ENCODE measurements at regions not wholly inside any gene's neighbourhood (a gene's known extent, or its start where the extent isn't known, plus 50 kb on each side); places are given as distances from the start of the nearest gene placed in this dataset.
A peak's percentile ranks its signal among the peaks of the same experiment; 100 is the strongest.

DNA sequence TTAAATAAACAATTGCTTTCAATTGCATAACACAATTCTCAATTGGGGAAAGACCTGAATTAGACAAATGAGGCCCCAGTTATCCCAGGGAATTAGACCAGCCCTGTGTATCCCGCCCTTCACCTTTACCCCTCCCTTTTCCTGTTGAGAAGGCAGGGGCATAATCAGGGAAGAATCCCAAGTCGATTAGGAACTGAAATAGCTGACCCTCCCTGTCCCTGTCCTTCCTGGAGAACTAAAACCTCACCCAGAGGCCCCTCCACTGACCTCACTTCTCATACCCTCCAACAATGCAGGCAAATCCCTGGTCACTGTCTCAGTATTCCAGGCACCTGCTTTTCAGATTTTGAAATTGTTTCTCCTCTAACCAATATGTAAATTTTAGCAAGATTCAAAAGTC is 165.4 kb upstream of the CDH11 start:
- DNase-seq (ENCODE audit: low read depth, low spot score) = no peak

DNA sequence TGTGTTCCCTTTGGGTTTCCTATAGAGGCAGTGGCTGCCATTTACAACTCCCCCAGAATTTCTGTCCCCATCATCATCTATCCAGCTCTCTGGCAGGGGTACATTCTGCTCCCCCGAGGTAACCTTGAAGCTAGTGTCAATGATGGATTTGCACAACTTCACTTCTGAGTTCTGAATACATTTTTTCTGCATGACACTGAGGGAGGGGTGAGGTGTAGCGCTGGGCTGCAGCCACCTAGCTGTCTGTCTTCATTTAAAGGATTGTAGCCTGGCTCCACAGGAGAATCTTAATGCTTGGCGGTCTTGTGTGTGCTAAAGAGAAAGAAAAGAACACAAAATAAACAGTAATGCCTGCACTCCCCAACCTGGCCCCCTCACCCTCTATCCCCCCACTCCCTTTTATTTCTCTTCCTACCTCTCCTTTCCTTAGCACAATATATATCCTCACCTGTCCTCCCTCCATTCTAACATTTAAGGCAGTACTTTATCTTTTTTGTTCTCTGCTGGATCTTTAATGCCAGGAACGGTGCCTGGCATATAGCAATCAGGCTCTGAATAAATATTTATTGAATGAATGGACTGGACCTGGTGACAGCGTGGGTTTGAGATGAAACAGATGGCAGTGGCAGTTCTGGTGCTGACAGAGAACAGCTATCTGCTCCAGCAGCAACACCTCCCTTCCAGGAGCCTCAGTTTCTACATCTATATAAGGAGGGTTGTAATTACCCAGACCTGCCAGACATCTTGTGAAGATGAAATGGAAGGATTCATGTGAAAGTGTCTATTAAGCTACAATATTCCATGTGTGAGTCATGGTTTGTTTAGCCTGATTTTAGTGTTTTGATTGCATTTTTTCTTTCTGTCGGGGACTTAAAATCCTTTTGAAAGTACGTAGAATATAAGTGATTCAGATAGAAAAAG is 163.5 kb upstream of the CDH11 start:
- no peak for DNase-seq (ENCODE audit: low read depth, low spot score)

DNA sequence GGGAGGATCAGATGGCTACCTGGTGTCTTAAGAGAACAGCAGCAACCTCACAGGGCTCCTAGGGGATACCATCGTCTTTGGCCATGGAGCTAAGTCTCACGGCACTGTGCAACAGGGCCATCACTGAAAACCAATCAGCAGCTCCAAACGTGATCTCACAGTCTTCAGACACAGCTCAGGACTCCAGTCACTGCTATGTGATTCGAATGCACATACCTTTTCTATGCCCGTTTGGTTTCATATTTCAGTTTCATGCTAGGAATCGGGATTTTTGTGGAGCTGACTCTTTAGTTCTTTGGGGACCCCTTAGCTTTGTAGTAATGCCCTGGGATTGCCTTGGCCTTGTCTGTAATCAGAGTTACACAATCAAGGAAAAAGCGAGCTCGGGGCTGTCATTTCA is 162.8 kb upstream of the CDH11 start:
- no peak for DNase-seq (ENCODE audit: low read depth, low spot score)

DNA sequence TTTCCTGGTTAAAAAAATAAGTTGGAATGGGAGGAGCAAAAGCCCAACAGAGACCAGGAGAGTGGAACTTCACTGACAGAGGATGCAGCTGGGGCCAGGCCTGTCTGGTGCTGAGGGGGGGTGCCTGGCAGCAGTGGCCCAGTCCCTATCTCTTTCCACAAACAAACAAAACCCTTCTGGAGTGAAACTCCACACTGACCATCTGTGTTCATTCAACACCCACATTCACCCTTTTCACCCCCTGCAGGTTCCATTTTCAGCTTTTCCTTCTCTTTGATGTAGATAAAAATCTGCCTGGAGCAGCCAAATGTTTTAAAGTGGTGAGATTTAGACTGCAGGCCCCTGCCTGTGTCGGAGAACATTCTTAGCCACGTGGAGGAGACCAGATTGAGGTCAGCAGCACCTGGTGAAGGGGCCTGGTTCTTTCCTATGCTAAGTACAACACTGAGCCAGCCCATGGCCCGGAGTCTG is 161.4 kb upstream of the CDH11 start:
- peak; percentile 77 for DNase-seq (ENCODE audit: low read depth, low spot score)

DNA sequence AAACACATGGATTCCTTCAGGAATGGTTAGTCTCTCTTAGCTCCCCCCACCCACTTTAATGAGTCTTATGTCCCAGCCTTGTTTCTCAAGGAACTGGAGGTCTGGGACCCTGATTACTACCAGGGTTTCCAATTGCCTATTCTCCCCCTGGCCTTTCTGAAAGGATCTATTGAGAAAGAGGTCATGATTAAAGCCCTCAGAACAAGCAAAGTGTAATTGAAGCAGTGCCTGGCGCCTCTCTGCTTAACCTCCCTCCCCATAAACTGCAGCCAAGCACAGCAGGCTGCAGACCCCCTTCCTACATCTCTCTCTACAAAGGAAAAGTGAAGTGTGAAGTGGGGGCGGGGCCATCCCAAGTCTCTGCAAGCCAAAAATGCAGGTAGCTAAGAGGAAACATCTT is 159.7 kb upstream of the CDH11 start:
- peak; percentile 81 for DNase-seq (ENCODE audit: low read depth, low spot score)

DNA sequence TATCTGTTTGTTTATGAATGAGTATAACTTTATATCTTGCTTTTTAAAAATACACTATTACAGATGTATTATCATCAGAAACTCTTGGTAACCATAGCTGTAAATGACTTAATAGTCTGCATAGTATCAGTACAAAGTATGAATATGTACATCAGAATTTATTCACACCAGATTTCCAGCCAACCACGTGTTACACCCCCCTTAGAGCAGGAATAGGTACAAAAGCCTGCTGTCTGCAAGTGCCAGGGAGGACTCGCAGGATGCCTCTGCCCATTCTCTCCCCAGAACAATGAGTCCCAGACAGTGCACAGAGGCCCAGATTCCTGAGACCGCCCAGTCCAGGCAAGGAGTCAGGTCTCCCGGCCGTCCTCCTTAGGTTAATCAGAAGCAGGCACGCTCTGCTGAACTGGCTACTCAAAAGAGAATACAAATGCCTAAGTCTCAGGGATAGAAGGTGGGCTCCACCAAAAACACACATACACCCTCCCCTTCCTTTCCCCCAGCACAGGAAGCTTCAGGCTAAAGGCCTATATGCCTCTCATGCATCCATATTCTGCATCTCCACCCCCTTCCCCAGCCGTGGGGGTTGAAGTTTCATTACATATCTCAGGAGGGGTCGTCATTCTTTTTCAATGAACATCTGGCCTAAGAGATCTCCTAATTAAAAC is 159.1 kb upstream of the CDH11 start:
- peak; percentile 51 for DNase-seq (ENCODE audit: low read depth, low spot score)

DNA sequence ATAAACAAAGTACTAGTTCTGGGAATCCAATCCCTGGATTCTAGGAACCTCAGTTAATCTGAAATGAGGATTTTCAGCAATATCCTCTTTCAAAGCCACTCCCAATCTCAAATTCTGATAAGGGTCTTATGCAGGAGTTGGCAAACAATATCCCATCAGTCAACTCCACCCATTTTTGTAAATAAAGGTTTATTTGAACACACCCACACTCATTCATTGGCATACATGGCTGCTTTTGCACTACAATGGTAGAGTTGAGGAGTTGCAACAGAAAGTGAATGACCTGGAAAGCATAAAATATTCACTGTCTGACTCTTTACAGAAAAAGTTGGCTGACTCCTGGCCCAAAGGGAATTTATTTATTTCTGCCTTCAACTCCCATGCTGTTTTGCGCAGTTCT is 157.7 kb upstream of the CDH11 start:
- no peak for DNase-seq (ENCODE audit: low read depth, low spot score)

DNA sequence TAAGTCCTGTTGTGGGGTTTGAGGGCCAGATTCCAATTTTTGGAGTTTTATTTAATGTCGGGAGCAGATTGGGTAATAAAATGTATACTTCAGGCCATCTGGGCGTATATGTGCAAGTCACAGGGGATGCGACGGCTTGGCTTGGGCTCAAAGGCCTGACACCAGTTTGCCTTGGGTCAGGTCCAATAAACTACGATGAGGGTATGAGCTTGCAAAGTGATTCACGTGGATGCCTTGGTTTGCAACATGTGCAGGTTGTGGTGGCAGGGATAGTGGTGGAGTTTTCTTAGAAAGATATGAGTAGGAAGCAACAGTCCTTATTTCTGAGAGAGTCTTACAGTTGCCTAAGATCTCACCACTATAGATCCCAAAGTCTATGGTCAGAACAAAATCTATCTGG is 157.0 kb upstream of the CDH11 start:
- no peak for DNase-seq (ENCODE audit: low read depth, low spot score)

DNA sequence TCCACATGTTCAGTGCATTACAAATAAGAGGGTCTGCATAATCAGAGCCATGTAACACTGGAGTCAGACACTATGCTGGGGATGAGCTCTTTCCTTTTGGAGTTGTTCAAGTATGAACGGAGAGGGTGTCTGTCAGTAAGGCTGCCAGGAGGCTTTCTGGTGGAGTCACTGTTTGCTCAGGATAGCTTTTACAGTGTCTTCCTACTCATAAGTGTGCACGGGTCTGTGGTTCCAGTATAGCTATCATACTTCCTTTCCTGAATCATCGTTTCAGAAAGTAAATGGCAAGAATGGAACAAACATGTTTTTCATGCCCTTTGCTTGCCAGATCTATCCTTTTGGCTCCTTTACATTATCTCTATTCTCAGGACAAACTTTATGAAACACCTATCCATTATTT is 152.7 kb upstream of the CDH11 start:
- no peak for DNase-seq (ENCODE audit: low read depth, low spot score)

DNA sequence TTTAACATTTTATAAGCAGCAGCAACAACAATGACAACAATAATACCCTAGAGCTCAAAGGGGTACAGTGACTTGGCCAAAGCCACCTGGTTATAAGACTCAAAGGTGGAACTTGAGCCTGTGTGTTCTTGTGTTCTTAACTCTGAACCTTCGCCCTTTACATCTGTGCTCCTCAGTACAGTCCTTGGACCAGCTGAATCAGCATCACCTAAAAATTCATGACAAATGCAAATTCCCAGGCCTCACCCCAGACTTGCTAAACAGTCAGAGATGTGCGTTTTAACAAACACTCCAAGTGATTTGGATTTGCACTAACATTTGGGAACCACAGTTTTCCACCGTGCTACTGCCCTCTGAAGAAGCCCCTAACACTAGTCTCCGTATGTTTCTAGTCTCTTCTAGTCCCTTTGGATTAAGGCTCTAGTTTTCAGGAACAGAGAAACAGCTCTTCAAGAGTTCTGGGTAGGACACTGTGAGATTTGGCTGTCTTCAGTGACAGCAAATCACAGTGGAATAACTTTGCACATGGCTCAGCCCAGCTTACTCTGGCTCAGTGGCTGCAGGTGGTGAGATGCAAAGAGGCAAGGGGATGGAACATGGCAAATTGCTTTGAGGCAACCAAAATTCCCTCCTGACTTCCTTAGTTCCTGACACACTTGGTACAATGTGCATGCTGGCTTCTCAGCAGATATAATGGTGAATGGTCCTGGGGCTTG is 151.0 kb upstream of the CDH11 start:
- DNase-seq (ENCODE audit: low read depth, low spot score) = no peak

DNA sequence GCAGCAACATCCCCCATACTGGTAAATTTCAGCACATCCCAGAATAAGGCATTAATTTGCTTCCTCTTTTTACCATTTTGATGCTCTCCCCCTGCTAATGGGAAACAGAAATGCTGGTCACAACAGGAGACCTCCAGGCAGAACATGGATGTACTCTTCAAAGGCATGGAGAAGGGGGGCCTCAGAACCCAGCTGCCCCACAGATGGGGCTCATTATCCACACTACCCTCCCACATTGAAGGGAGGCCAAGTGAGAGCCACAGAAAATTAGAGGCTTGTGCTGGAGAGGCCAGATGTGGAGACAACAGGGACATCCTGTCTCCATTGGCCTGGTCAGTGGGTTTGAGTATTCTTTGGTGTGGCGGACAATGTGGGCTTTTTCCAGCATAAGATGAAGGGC is 150.1 kb upstream of the CDH11 start:
- DNase-seq (ENCODE audit: low read depth, low spot score) = no peak

DNA sequence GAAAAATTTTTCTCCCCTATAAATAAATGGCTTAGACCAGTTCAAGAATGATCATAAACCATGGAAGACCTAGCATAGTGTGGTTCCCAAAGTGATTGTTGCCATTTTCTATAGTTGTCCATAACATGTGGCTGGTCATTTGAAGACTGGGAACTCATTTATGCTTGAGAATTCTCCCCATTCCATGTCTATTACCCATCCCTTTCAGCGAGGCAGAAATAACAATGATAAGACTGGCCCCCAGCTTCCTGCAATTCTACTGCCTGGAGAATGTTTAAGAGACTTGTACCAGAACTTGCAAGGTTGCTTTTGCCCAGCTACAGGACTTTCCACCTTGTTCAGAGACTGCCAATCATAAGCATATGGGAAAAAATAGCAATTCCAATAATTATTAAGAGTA is 146.5 kb upstream of the CDH11 start:
- DNase-seq (ENCODE audit: low read depth, low spot score) = no peak

DNA sequence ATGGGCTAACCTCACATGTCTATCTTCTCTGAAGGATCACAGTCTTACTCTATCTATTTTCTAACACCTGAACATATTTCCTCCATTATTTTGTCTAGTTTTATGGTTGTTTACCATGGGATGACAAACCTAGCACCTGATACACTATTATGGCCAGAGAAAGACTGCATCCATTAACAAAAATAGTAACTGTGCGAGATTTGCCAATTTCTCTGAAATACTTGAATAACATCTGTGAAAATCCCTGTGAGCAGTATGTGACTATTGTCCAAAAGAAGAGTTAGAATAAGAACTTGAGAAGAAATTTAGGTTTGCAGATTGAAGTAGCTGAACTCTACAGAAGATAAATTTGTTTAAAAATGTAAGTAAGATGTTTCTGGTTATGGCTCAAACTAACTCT is 142.0 kb upstream of the CDH11 start:
- DNase-seq (ENCODE audit: low read depth, low spot score) = no peak

DNA sequence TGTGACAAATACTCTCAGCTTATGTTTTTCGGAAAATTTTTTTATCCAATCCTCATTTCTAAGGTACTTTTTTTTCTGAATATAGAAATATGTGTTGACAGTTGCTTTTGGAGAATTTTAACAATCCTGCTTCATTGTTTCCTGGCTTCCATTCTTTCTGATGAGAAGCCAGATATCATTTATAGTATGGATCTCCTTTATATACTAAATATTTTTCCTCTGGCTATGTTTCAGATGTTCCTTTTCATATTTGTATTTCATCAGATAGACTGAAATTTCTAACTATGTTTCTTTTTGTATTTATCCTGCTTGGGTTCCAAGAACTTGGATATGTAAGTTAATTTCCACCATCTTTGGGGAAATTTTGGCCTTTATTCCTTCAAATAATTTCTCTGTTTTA is 138.9 kb upstream of the CDH11 start:
- no peak for DNase-seq (ENCODE audit: low read depth, low spot score)

DNA sequence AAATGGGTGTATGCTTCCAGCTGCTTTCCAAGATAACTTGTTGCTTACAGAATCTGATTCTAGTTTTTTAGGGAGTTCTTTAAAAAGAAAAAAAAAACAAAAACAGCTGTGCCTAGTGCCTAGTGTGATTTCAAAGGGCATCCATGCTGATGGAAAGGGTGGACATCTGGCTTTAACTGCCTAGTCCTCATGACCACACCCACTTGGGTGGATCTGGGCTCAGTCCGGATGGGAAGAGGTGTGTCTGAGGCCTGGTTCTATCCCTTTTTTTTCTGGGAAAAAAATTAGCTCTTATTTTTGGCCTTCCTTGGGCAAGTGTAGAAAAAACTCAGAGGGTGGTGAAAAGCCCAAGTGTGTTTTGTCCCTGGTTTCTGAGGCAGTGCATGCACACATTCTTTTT is 132.3 kb upstream of the CDH11 start:
- no peak for DNase-seq (ENCODE audit: low read depth, low spot score)

DNA sequence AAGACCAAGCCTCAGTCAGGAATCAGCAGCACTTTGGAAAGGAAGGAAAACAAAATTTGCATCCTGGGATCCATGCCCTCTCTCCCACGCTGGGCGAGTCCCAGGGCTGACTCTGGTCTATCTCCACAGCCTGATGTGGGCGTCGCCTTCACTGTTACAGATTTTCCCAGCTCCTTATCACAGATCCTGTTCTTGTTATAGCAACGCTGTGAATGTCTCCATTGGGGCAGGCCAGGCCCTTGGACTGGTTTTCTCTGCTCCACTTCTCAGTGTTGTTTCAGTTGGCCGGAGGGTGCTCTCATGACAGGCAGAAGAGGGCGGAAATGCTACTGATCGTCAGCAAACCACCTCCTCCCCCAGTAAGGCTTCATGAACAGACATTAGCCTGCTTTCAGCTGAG is 127.9 kb upstream of the CDH11 start:
- peak; percentile 63 for DNase-seq (ENCODE audit: low read depth, low spot score)

DNA sequence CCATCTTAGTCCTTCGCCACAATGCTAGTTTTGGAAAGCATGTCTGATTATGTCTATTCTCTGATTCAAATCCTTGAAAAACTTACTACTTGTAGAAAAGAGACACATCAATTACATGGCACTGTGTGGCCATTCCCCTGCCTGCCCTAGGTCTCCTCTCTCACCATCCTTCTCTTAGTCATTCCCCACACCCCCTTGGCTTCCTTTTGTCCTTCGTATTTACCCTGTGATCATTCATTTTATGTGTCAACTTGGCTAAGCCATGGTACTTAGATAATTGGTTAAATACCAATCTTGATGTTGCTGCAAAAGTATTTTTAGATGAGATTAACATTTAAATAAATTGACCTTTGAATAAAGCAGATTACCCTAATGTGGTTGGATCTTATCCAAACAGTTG is 122.9 kb upstream of the CDH11 start:
- no peak for DNase-seq (ENCODE audit: low read depth, low spot score)

DNA sequence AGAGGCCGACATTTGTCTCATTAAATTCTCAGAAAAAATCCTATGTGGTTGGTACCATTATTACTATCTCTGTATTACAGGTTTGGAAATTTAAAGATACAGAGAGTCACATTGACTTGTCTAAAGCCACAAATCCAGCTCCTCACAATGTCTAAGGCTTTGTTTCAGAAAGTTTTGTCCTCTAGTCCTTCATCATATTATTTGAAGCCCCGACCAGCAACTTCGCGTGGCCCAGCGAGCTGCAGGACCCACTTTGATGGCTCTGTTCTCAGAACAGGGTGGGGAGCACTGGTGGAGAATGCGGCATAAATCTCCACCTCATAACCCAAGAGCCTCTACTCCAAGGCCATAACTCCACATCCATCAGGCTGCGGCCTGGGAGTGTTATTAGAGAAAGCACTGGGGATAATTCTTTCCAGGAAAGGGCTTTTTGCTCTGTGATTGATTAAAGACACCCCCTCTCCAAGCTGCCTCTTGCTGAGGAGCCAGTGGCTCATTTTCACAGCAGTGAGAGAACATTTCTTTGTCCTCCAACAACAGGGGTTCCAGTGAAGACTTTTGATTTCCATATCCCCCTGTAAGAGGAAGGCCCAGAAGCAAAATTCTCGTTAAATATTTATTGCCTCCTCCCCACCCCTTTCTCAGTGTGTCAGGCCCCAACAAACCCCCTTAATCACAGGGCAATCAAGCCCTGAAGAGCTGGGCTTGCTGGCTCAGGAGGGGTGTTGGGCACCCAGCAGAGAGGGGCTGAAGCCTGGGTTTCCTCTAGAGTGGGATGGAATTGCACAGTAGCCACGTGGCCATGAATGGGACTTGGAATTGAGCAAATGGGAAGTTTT is 113.7 kb upstream of the CDH11 start:
- peak; percentile 62 for DNase-seq (ENCODE audit: low read depth, low spot score)

DNA sequence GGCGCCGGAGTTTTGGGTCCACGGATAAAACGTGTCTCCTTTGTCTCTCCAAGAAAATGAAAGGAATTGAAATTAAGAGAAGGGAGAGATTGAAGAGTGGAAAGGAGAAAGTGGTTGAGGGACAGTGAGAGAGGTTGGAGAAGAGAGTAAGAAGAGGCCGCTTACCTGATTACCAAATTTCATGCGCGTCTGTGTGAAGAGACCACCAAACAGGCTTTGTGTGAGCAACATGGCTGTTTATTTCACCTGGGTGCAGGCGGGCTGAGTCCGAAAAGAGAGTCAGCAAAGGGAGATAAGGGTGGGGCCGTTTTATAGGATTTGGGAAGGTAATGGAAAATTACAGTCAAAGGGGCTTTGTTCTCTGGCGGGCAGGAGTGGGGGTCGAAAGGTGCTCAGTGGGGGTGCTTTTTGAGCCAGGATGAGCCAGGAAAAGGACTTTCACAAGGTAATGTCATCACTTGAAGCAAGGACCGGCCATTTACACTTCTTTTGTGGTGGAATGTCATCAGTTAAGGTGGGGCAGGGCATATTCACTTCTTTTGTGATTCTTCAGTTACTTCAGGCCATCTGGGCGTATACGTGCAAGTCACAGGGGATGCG is 113.0 kb upstream of the CDH11 start:
- peak; percentile 72 for DNase-seq (ENCODE audit: low read depth, low spot score)

DNA sequence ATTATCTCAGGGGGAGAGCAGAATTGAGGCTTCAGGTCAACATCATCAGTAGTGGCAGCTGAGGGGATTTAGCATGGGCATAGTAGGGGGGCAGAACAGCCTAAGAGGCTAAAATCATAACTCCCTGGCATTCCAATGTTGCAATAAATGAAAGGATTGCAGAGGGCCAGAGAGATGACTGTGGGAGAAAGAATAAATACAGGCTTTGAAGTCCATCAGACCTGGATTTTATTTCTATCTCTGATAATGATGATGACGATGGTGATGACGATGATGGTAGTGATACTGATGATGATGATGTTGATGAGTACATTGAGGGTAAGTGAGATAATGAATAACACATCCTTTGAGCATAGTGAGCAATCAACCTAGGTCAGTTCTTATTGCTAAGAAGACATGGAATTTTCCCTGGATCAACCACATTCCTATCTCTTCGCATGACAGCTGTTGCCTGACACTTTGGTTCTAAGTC is 107.4 kb upstream of the CDH11 start:
- no peak for DNase-seq (ENCODE audit: low read depth, low spot score)

Measured in ELF-1 (cell line).